ENCODE measurements at regions not wholly inside any gene's neighbourhood (a gene's known extent, or its start where the extent isn't known, plus 50 kb on each side); places are given as distances from the start of the nearest gene placed in this dataset.

DNA sequence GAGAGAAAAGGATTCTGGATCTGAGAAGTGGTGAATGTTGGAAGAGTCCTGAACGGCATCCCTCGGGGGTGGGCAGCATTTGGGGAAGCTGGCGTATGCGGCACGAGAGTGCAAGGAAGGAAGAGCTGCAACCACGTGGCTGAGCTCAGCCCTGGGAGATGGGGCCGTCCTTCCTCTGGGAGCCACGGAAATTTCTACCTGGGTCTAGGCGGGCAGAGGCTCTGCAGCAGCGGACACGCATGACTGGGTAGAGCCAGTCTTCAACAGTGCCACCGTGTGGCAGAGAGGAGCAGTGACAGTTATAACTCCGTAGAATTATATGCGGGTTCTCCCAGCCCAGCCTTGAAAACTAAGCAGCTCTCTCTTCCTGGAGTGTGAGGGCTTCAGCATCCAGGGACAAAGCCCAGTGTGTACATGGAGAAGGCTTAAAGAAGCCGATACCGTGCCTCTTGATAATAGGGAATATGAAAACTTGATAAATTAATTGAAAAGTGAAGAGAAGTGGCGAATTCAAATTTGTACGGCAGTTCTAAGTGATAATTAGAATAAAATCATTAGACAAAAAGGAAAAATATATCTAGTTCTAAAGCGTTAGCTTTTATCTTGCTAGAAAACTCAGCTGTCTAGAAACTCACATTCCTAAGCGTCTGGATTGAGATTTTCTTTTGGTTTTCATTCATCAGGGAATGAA is 82.9 kb upstream of the STXBP6 start:
- H3K4me3 ChIP-seq (ENCODE audit: low read depth, low read length) = no peak overlapping the region
- in situ Hi-C loops (cut with HindIII; ENCODE audit: low sequenced_read_pairs) = no loop called here
- peak; percentile 20 for DNase-seq (ENCODE audit: low read depth)
- TF ChIP-seq, protein P1, sequence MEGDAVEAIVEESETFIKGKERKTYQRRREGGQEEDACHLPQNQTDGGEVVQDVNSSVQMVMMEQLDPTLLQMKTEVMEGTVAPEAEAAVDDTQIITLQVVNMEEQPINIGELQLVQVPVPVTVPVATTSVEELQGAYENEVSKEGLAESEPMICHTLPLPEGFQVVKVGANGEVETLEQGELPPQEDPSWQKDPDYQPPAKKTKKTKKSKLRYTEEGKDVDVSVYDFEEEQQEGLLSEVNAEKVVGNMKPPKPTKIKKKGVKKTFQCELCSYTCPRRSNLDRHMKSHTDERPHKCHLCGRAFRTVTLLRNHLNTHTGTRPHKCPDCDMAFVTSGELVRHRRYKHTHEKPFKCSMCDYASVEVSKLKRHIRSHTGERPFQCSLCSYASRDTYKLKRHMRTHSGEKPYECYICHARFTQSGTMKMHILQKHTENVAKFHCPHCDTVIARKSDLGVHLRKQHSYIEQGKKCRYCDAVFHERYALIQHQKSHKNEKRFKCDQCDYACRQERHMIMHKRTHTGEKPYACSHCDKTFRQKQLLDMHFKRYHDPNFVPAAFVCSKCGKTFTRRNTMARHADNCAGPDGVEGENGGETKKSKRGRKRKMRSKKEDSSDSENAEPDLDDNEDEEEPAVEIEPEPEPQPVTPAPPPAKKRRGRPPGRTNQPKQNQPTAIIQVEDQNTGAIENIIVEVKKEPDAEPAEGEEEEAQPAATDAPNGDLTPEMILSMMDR (IDR thresholded peaks at IDR 0.05; ENCODE audit: low read depth, low read length, missing control alignments) = peak; percentile 84

GRCh38 chr14:25132094-25132493 is 82.1 kb upstream of the STXBP6 start:
- H3K4me3 ChIP-seq (ENCODE audit: low read depth, low read length) = no peak overlapping the region
- DNase-seq (ENCODE audit: low read depth) = no peak
- in situ Hi-C loops (cut with HindIII; ENCODE audit: low sequenced_read_pairs) = no loop called here
- TF ChIP-seq, protein P1 (IDR thresholded peaks at IDR 0.05; ENCODE audit: low read depth, low read length, missing control alignments) = no peak

DNA sequence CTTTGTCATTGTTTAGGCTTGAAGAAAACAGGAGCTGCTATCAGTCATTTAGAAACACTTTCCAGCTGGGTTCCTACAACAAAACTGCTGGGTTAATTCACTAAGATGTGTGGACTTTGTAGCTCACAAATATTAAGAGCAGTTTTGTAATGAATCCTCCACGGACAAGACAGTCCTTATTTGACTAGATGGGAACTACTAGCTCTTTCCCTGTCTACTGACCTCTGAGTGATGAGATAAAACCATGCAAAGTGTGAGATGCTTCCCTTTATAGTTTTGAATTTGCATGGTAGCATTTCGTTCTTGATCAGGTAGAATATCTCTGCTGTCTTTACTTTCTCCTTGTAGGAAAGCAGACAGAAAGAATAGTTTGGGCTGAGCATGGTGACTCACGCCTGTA is 72.9 kb upstream of the STXBP6 start:
- in situ Hi-C loops (cut with HindIII; ENCODE audit: low sequenced_read_pairs) = no loop called here
- TF ChIP-seq, protein P1 (IDR thresholded peaks at IDR 0.05; ENCODE audit: low read depth, low read length, missing control alignments) = no peak
- H3K4me3 ChIP-seq (ENCODE audit: low read depth, low read length) = no peak overlapping the region
- no peak for DNase-seq (ENCODE audit: low read depth)

GRCh38 chr14:25122211-25122610 is 72.3 kb upstream of the STXBP6 start:
- TF ChIP-seq, protein P1 (IDR thresholded peaks at IDR 0.05; ENCODE audit: low read depth, low read length, missing control alignments) = no peak
- DNase-seq (ENCODE audit: low read depth) = no peak
- no peak overlapping the region for H3K4me3 ChIP-seq (ENCODE audit: low read depth, low read length)
- in situ Hi-C loops (cut with HindIII; ENCODE audit: low sequenced_read_pairs) = no loop called here

DNA sequence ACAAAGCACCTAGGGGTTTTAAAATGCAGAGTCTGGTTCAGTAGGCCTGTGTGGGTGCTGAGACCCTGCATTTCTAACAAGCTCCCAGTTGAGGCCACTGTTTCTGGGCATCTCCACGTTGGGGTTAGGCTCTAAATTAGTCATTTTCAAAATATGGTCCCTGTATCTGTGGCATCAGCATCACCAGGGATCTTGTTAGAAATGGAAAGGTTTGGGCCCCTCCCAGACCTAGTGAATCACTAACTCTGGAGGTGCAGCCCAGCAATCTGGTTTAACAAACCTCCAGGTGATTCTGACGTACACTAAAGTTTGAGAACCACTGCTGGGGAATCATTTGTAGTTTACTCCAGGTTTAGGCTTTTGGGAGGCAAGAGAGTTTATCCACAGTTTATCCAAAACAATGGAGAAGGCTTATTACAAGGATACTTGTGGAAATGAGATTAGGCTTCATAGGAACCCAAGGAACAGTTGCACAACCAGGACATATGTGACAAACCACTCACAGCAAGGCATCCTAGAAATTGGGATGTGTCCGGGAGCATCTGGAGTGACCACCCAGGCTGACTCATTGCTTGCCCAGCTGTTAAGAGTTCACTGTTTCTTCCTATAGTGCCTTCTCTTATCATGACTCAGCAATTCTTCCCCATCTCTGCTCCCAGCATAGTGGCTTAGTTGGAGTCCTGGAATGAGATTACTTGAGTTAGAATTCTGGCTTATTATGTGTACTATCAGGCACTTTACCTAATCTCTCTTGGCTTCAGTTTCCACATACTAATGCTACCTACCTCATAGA is 71.6 kb upstream of the STXBP6 start:
- TF ChIP-seq, protein P1 (IDR thresholded peaks at IDR 0.05; ENCODE audit: low read depth, low read length, missing control alignments) = no peak
- in situ Hi-C loops (cut with HindIII; ENCODE audit: low sequenced_read_pairs) = no loop called here
- DNase-seq (ENCODE audit: low read depth) = peak; percentile 15
- no peak overlapping the region for H3K4me3 ChIP-seq (ENCODE audit: low read depth, low read length)

DNA sequence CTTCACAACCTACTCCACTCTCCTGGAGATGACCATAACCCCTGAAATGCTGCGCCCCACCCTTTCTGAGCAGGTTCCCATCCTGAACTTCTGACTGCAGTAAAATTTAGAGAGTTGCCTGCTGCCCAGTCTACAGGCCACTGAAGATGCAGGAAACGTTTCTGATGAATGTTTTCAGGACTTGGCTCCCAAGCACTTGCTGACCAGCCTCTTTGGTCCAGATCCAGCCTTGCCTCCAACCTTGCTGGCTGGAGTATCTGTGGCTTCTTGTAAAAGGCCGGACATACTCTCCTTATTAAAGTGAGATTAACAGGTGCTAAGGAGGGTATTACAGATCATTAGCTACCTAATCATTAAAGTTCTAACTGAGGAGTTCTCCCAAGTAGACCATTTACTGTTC is 70.3 kb upstream of the STXBP6 start:
- no peak overlapping the region for H3K4me3 ChIP-seq (ENCODE audit: low read depth, low read length)
- TF ChIP-seq, protein P1 (IDR thresholded peaks at IDR 0.05; ENCODE audit: low read depth, low read length, missing control alignments) = no peak
- in situ Hi-C loops (cut with HindIII; ENCODE audit: low sequenced_read_pairs) = no loop called here
- peak; percentile 12 for DNase-seq (ENCODE audit: low read depth)
